Esophagus squamous epithelium (tissue), 4 donors: ENCODE measurements at regions not wholly inside any gene's neighbourhood (a gene's known extent, or its start where the extent isn't known, plus 50 kb on each side); places are given as distances from the start of the nearest gene placed in this dataset.

Experiments
- POLR2A ChIP-seq, 4 donors: fragments of 450-650 bp; IDR thresholded peaks; one replicate each; pipeline ENCODE4 v1.6.1; 2017; ENCODE audit warnings: antibody characterized with exemption in 4 of 4, mild to moderate bottlenecking in 4 of 4, moderate library complexity in 3 of 4
- TF ChIP-seq, protein P1 (sequence below), 6 experiments: fragments of 450-650 bp in 4 of 6; fragments of 200-600 bp in 2 of 6; sonication (generic) in 2 of 6; IDR thresholded peaks; one replicate each; pipeline ENCODE4 v1.5.1; 2016 to 2019; ENCODE audit warnings: antibody characterized with exemption in 6 of 6, mild to moderate bottlenecking in 4 of 6, moderate library complexity in 4 of 6

DNA sequence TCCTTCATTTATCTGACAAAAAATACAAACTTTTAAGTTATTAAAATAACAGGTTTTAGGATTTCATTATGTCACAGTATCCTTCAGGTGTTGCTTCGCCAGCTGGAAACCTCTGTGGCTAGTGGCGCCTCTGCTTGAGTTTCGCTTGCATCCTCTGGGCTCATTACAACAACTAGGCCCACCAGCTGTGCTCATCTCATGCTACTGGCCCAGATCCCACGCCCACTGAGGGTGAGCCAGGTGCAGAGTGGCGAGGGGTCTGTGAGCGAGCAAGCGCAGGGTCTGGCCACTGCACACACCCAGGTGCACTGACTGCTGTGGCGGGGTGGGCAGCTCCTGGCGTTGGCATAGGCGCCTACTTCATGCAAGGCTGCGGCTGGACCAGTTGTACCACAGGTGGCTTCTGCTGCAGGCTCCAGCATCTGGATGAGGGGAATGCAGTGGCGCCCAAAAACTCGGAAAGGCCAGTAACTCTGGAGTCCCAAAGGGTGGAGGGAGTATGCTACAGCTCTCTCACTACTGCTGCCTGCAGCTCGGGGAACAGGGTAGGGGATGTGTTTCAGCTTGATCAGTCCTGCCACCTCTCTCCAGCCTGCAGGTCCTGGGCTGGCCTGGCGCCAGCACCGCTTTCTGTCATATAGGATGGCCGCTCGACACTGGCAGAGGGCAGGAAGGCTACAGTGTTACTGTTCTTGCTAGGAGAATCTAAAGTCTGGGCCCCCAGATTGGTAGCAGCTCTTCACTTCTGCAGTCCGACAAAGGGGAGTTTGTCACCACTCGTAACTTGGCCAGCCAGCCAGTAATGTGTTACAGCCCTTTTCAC, 452.1 kb downstream of the TUSC1 start:
- TF ChIP-seq, protein P1, sequence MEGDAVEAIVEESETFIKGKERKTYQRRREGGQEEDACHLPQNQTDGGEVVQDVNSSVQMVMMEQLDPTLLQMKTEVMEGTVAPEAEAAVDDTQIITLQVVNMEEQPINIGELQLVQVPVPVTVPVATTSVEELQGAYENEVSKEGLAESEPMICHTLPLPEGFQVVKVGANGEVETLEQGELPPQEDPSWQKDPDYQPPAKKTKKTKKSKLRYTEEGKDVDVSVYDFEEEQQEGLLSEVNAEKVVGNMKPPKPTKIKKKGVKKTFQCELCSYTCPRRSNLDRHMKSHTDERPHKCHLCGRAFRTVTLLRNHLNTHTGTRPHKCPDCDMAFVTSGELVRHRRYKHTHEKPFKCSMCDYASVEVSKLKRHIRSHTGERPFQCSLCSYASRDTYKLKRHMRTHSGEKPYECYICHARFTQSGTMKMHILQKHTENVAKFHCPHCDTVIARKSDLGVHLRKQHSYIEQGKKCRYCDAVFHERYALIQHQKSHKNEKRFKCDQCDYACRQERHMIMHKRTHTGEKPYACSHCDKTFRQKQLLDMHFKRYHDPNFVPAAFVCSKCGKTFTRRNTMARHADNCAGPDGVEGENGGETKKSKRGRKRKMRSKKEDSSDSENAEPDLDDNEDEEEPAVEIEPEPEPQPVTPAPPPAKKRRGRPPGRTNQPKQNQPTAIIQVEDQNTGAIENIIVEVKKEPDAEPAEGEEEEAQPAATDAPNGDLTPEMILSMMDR (IDR thresholded peaks at IDR 0.05), result no peak
- no peak for TF ChIP-seq POLR2A (IDR thresholded peaks at IDR 0.05)
